K562 (cell line): ENCODE measurements at regions not wholly inside any gene's neighbourhood (a gene's known extent, or its start where the extent isn't known, plus 50 kb on each side); places are given as distances from the start of the nearest gene placed in this dataset.

ENCODE experiments used
- ATAC-seq: fragments of 200-7000 bp; cut with Tn5 transposase; 3 replicates; pipeline ENCODE4 v1.9.1; 2020; ENCODE audit warnings: moderate library complexity
- BruUV-seq: library from RNA; stranded (reverse); fragments of 400-500 nt; replicated peaks from 2 replicates; lab custom pipeline; 2021; lab: Mats Ljungman, UMichigan
- CTCF ChIA-PET: fragments of 300-600 bp; formaldehyde crosslinking; extraction: SDS; loops from one replicate; lab custom pipeline; 2021; ENCODE audit warnings: low intra/inter-chr PET ratio; lab: Yijun Ruan, JAX
- POLR2A ChIA-PET: fragments of 300-600, 350-650 bp; sonication (Branson Sonifier 250); formaldehyde crosslinking; extraction: SDS; loops from one replicate; lab custom pipeline; 2021; ENCODE audit warnings: antibody characterized with exemption, inconsistent platforms; lab: Yijun Ruan, JAX
- DNase-seq, 4 experiments: peaks; one replicate each; pipeline versions ENCODE4 v3.0.0 to v3.0.0-alpha.2; 2011 to 2018; ENCODE audit warnings: low spot score in 3 of 4, mixed read lengths in 3 of 4; ENCODE audit errors: extremely low read depth in 1 of 4
- FAIRE-seq: peaks from 2 replicates; lab custom pipeline; 2011; peaks lifted over from hg19 to GRCh38; lab: Jason Lieb, UNC
- H2AFZ ChIP-seq: 2 replicates; pipeline ENCODE4 v1.6.0; 2011; ENCODE audit warnings: low read depth, low read length, control low read depth, inconsistent platforms
- H3K27ac ChIP-seq: fragments of 200-600 bp; 3 replicates; pipeline ENCODE4 v1.8.0; 2011; ENCODE audit warnings: low read depth, mild to moderate bottlenecking, control low read depth, inconsistent platforms, low read length, moderate library complexity, mixed read lengths; ENCODE audit errors: extremely low read depth
- H3K27me3 ChIP-seq, 2 experiments: fragments of 300-600 bp in 1 of 2; 2 replicates in 1 of 2; 3 replicates in 1 of 2; pipeline versions ENCODE4 v1.6.0 to v1.8.0; 2011; ENCODE audit warnings: inconsistent platforms in 2 of 2, low read length in 2 of 2, mild to moderate bottlenecking in 1 of 2, mixed read lengths in 1 of 2, moderate library complexity in 1 of 2; ENCODE audit not compliant: control insufficient read depth in 2 of 2, insufficient read depth in 2 of 2
- H3K36me3 ChIP-seq: fragments of 300-600 bp; 3 replicates; pipeline ENCODE4 v1.8.0; 2011; ENCODE audit warnings: mild to moderate bottlenecking, low read length, inconsistent platforms; ENCODE audit not compliant: control insufficient read depth, insufficient read depth
- H3K4me1 ChIP-seq, 2 experiments: fragments of 200-600 bp in 1 of 2; replicated peaks in 1 of 2; 2 replicates in 1 of 2; 3 replicates in 1 of 2; pipeline versions ENCODE4 v1.5.1 to v1.8.0; 2011; ENCODE audit warnings: inconsistent platforms in 2 of 2, low read length in 2 of 2, mild to moderate bottlenecking in 1 of 2, mixed read lengths in 1 of 2, moderate library complexity in 1 of 2; ENCODE audit not compliant: control insufficient read depth in 2 of 2, insufficient read depth in 2 of 2
- H3K4me2 ChIP-seq: 2 replicates; pipeline ENCODE4 v1.6.1; 2011; ENCODE audit warnings: low read length, control low read depth, inconsistent platforms, mixed read lengths; ENCODE audit not compliant: insufficient read depth
- H3K4me3 ChIP-seq: fragments of 200-600 bp; sonication (generic), shearing (Covaris generic); 2 replicates; pipeline ENCODE4 v1.5.1; 2016; ENCODE audit warnings: control low read depth, inconsistent platforms
- H3K79me2 ChIP-seq: fragments of 200-600 bp; 3 replicates; pipeline ENCODE4 v1.8.0; 2011; ENCODE audit warnings: low read length, inconsistent platforms; ENCODE audit not compliant: control insufficient read depth, insufficient read depth
- H3K9ac ChIP-seq, 2 experiments: 2 replicates each; pipeline versions ENCODE4 v1.6.0 to v1.6.1; 2011; ENCODE audit warnings: low read depth in 2 of 2, low read length in 2 of 2, control low read depth in 1 of 2, inconsistent platforms in 1 of 2, mild to moderate bottlenecking in 1 of 2, mixed read lengths in 1 of 2; ENCODE audit not compliant: insufficient read depth in 1 of 2
- H3K9me1 ChIP-seq: one replicate; pipeline ENCODE4 v1.6.0; 2011; ENCODE audit warnings: inconsistent platforms, mild to moderate bottlenecking, low read length, moderate library complexity; ENCODE audit not compliant: control insufficient read depth, insufficient read depth
- H3K9me3 ChIP-seq: replicated peaks from 2 replicates; pipeline ENCODE4 v1.5.1; 2011; ENCODE audit warnings: low read depth, low read length, inconsistent platforms; ENCODE audit not compliant: control insufficient read depth, insufficient read depth
- H4K20me1 ChIP-seq: replicated peaks from 2 replicates; pipeline ENCODE4 v1.6.1; 2011; ENCODE audit warnings: low read length, inconsistent platforms, mixed read lengths; ENCODE audit not compliant: control insufficient read depth, insufficient read depth
- PRPF4 ChIP-seq: fragments of 200-400 bp; formaldehyde crosslinking; IDR thresholded peaks from one replicate; pipeline ENCODE4 v1.6.1; 2017; ENCODE audit warnings: low read length, low read depth, mild to moderate bottlenecking; ENCODE audit not compliant: insufficient read depth, poor library complexity, severe bottlenecking
- RAD51 ChIP-seq: fragments of 450-650 bp; IDR thresholded peaks from 2 replicates; pipeline ENCODE4 v1.7.1; 2016; ENCODE audit warnings: low read depth, mild to moderate bottlenecking, borderline replicate concordance
- RUNX1 ChIP-seq: sonication (generic); IDR thresholded peaks from 2 replicates; pipeline ENCODE4 v1.6.1; 2016; ENCODE audit warnings: antibody characterized with exemption, low read depth
- TFAM ChIP-seq: fragments of 250-450 bp; sonication (Bioruptor Pico); conservative IDR thresholded peaks from 2 replicates; pipeline ENCODE4 v1.5.0; 2021; ENCODE audit warnings: mild to moderate bottlenecking, moderate library complexity
- WGBS: fragments of 100-300 bp; shearing (Covaris generic); methylation state at CpG from one replicate; pipeline ENCODE4 v1.1.6; 2016; ENCODE audit warnings: low coverage, mixed read lengths; ENCODE audit not compliant: insufficient coverage; ENCODE audit errors: missing lambda C conversion rate; 5-methylcytosine and 5-hydroxymethylcytosine counted together
- in situ Hi-C: fragments of 300-500 bp; cut with MboI; formaldehyde crosslinking; loops from 4 replicates; pipeline ENCODE4 v1.15.0; 2018; ENCODE audit warnings: inconsistent platforms, mixed read lengths
- intact Hi-C: fragments of 100-400 bp; cut with micrococcal nuclease; formaldehyde crosslinking; loops from 2 replicates; pipeline ENCODE4 v1.14.2; 2022
- TF ChIP-seq, protein P1 (sequence below): fragments of 450-650 bp; formaldehyde crosslinking; IDR thresholded peaks from 2 replicates; pipeline ENCODE4 v1.4.0; 2020; ENCODE audit warnings: mild to moderate bottlenecking, moderate library complexity

DNA sequence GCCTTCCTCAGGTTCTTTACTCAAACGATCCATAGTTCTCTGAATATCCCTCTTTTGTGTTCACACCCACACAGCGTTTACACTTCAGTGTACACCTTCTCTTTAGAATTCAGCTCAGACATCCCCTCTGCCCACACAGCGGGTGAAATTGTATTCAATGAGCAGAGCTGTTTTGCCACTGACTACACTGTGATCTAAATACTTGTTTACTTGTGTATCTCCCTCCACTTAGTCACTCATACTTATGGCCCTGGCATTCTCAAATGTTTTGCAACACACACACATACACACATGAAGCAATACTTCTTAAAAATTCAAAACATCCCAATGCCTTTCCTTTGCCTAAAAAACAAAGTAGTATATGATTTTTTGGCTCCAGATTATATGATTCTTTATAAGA is 297.1 kb downstream of the TMX3 start (continued):
- TF ChIP-seq PRPF4 (no peak), RAD51 (no peak), TFAM (no peak)
- TF ChIP-seq, protein P1, sequence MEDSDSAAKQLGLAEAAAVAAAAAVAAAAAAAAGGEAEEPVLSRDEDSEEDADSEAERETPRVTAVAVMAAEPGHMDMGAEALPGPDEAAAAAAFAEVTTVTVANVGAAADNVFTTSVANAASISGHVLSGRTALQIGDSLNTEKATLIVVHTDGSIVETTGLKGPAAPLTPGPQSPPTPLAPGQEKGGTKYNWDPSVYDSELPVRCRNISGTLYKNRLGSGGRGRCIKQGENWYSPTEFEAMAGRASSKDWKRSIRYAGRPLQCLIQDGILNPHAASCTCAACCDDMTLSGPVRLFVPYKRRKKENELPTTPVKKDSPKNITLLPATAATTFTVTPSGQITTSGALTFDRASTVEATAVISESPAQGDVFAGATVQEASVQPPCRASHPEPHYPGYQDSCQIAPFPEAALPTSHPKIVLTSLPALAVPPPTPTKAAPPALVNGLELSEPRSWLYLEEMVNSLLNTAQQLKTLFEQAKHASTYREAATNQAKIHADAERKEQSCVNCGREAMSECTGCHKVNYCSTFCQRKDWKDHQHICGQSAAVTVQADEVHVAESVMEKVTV (CRISPR knock-in tag): no peak

DNA sequence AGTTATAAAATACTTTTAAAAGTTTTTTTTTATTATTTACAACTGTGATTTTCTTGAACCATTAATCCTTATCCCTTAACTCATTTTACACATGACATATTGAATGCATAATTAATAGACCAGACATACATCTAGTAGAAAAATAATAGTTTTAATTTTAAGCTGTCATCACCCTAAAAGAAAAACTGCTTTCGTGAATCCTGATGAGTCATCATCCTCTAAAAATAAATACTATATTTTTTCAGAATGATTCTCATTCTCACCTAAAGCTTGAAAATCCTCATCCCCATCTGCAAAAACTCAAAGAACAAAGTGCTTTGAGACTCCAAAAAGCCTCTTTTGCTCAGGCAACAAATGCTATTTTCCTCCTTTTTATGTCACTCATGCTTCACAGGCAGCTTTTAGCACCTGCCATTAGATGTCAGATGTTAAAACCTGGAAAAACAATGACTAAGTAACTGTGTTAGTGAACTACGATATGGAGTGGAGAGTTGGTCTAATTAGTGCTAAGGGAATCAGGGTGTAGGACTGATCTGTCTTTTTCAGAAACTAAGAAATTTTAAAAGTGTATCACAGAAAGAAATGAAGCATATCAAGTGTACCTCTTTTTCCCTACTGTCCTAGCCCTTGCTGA is 297.6 kb downstream of the TMX3 start:
- CTCF ChIA-PET: no interaction called here
- in situ Hi-C loops (no loop called here), intact Hi-C loops (no loop called here)
- no TSS peak for BruUV-seq
- Histone ChIP-seq H2AFZ (no peak overlapping the region), H3K9me3 (no peaks in the 10 kb centered on the region), H3K4me2 (no peak overlapping the region), H3K4me3 (no peak overlapping the region), H3K27me3 (no peaks in the 10 kb centered on the region), H3K4me1 (no peaks in the 10 kb centered on the region), H3K27ac (no peak overlapping the region), H4K20me1 (no peaks in the 10 kb centered on the region), H3K9me1 (no peaks in the 10 kb centered on the region), H3K9ac (no peak overlapping the region), H3K79me2 (no peaks in the 10 kb centered on the region), H3K36me3 (no peaks in the 10 kb centered on the region)
- FAIRE-seq (no peak), DNase-seq (no peak), ATAC-seq (no peak)
- POLR2A ChIA-PET: no interaction called here
- 5% methylated on average over 2 of the region's 2 CpGs for WGBS
- no peak for TF ChIP-seq RUNX1
